Coronary artery (tissue), 2 donors: ENCODE measurements at regions not wholly inside any gene's neighbourhood (a gene's known extent, or its start where the extent isn't known, plus 50 kb on each side); places are given as distances from the start of the nearest gene placed in this dataset.

Experiments used
- DNase-seq: peaks from one replicate; pipeline ENCODE4 v3.0.0-alpha.2; 2017; ENCODE audit warnings: low spot score
- H3K27ac ChIP-seq, 2 donors: fragments of 200-600 bp; sonication (generic); one replicate each; pipeline ENCODE4 v1.5.1; 2016 to 2019
- H3K4me3 ChIP-seq: fragments of 200-600 bp; sonication (generic); 2 replicates; pipeline ENCODE4 v1.5.1; 2016; ENCODE audit warnings: mild to moderate bottlenecking, moderate library complexity
- CTCF ChIP-seq: fragments of 200-600 bp; sonication (generic); IDR thresholded peaks from one replicate; pipeline ENCODE4 v1.5.1; 2019; ENCODE audit warnings: antibody characterized with exemption

DNA sequence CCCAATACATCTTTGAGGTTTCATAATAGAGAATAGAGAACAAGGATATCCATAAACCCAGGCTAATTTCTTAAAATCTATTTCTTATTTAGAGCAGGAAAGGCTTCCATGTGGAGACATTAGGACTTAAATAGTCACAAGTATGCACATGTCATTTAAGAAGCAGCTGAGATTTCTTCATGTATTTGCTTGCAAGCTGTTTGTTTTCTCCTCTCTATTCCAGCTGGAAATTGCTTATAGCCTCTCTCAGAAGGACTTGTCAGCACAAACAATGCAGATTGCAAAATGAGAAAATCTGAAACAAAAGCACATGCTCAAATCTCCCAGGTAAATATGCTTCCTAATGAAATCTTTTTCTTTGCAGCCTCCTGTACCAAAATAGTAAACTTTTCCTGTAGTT lies 1473.1 kb downstream of the CDH8 start:
- no peak for TF ChIP-seq CTCF
- H3K27ac ChIP-seq = no peak overlapping the region
- no peak for DNase-seq
- H3K4me3 ChIP-seq = no peak overlapping the region

DNA sequence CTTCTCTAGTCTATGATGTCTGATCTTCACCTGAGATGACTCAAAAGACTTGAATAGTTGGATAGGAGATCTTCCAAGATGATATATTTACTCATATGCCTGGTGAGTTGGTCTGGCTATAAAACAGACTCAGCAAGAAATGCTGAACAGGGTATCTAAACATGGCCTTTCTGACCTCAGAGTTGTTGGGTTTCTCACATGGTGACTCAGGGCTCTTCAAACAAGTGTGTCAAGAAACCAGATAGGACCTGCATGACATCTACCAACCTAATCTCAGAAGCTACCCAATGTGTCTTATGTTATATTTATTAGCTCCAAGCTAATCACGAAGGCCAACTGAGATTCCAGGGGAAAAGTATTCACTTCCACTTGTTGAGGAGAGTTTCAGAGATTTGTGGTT lies 1477.3 kb downstream of the CDH8 start:
- no peak overlapping the region for H3K4me3 ChIP-seq
- DNase-seq = no peak
- H3K27ac ChIP-seq = no peak overlapping the region
- TF ChIP-seq CTCF = no peak

DNA sequence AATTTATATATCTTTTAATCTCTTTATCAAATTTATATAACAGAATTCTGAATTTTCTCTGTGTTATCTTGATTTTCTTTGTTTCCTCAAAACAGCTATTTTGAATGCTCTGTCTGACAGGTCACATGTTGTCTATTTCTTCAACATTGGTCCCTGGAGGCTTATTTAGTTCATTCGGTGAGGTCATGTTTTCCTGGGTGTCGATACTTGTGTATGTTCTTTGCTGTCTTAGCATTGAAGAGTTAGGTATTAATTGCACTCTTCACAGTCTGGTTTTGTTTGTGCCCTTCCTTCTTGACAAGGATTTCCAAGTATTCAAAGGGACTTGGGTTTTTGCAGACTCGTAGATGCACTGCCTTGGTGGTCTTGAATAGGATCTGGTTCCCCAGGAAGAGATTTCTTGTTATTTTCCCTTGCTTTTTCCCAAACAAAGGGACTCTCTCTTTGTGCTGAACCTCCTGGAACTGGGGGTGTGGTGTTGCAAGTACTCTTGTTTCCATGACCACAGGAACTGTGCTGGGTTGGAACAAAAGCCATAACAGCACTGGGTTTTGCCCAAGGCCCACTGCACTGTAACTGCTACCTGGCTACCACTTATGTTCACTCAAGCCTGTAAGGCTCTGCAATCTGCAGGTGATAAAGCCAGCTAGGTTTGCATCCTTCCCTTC lies 1483.0 kb downstream of the CDH8 start:
- no peak for DNase-seq
- TF ChIP-seq CTCF = no peak
- Histone ChIP-seq H3K27ac (no peak overlapping the region), H3K4me3 (no peak overlapping the region)

DNA sequence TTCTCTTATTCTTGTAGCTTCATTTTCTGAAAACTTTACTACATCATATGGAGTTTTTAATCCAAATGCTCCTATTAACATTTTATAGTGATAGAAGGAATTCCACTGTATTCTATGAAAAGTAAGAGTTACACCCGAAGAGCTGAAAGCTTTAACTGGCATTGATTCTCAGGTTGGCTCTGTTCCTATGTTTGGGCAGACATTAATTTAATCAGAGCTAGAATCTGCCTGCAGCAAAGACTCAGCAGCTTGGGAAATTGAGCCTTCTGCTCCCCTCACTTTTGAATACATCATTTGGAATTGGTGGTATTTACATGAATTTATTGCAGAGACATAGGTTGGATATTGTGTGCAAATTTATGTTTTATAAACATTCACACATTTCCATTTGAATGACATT lies 1494.7 kb downstream of the CDH8 start:
- DNase-seq = no peak
- H3K4me3 ChIP-seq = no peak overlapping the region
- TF ChIP-seq CTCF = no peak
- H3K27ac ChIP-seq = no peak overlapping the region

GRCh38 chr16:60510941-60511340 lies 1525.3 kb downstream of the CDH8 start:
- no peak for TF ChIP-seq CTCF

DNA sequence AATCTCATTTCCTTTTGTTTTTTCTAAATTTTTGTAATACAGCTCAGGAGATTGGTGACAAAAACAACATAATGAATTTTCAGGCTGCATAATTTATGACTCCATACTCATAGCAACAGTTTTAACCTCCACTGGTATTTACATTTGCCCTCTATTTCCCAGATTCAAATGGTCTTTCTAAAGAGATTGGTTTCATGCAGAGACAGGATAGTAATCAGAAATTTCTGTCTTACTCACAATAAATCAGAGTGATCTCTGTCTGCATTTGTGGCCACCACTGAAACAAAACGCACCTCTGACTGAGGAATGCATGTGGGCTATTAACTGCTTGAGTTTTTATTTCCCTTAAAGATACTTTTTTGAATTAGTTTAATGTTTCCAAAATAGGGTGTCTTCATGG lies 1526.0 kb downstream of the CDH8 start:
- no peak for TF ChIP-seq CTCF
- no peak for DNase-seq
- no peak overlapping the region for H3K27ac ChIP-seq
- no peak overlapping the region for H3K4me3 ChIP-seq

More at GRCh38 chr16:60510941-60511340, 1525.3 kb downstream of the CDH8 start:
- DNase-seq = no peak
- Histone ChIP-seq H3K4me3 (no peak overlapping the region), H3K27ac (no peak overlapping the region)

DNA sequence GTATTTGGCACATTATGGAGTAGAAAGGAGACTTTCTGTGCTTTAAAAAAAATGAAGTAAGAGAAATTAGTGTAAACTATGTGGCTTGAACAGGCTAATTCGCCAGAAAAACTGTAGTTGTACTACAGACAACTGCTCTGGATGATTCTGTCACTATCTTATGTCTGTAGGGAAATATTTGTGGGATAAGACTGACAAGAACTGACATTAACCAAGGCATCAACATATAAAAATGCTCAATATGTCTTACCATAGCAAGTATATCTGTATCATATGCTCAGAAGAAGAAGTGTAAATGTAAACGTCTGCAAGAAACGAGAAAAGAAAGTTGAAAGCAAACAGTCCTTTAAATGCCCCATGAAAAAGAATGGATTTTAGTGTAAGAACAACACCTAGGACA lies 1545.0 kb downstream of the CDH8 start:
- no peak for DNase-seq
- no peak for TF ChIP-seq CTCF
- Histone ChIP-seq H3K27ac (no peak overlapping the region), H3K4me3 (no peak overlapping the region)
